H1 (cell line): ENCODE measurements at regions not wholly inside any gene's neighbourhood (a gene's known extent, or its start where the extent isn't known, plus 50 kb on each side); places are given as distances from the start of the nearest gene placed in this dataset.

Source experiments
- CTCF ChIA-PET: fragments of 300-600 bp; sonication (Branson Sonifier 250); formaldehyde crosslinking; loops from one replicate; lab custom pipeline; 2021; ENCODE audit not compliant: partially characterized antibody; lab: Charles Lee
- POLR2A ChIA-PET: fragments of 300-600 bp; sonication (Branson Sonifier 250); formaldehyde crosslinking; loops from one replicate; lab custom pipeline; 2021; ENCODE audit warnings: inconsistent platforms; ENCODE audit not compliant: partially characterized antibody; lab: Charles Lee
- DNase-seq, 2 experiments: peaks; one replicate each; pipeline versions ENCODE4 v3.0.0 to v3.0.0-alpha.2; 2010 to 2022; ENCODE audit warnings: low spot score in 2 of 2, low read depth in 1 of 2, mixed read lengths in 1 of 2
- FAIRE-seq: peaks from 2 replicates; lab custom pipeline; 2011; peaks lifted over from hg19 to GRCh38; lab: Jason Lieb, UNC
- H2AFZ ChIP-seq: 2 replicates; pipeline ENCODE4 v1.8.1; 2012; ENCODE audit warnings: low read length, inconsistent platforms
- H2AK5ac ChIP-seq: 2 replicates; pipeline ENCODE4 v1.6.1; 2013; ENCODE audit warnings: low read depth, low read length
- H2BK120ac ChIP-seq: replicated peaks from 2 replicates; pipeline ENCODE3; 2013; ENCODE audit warnings: low read depth, low read length, inconsistent platforms
- H2BK12ac ChIP-seq: 2 replicates; pipeline ENCODE4 v1.6.1; 2013; ENCODE audit warnings: low read depth, low read length
- H2BK15ac ChIP-seq: 2 replicates; pipeline ENCODE4 v1.6.1; 2013; ENCODE audit warnings: low read length
- H2BK20ac ChIP-seq: 2 replicates; pipeline ENCODE4 v1.6.1; 2013; ENCODE audit warnings: low read length
- H2BK5ac ChIP-seq: 2 replicates; pipeline ENCODE4 v1.6.1; 2013; ENCODE audit warnings: low read depth, low read length
- H3K14ac ChIP-seq: 2 replicates; pipeline ENCODE4 v1.6.1; 2013; ENCODE audit warnings: inconsistent platforms; ENCODE audit not compliant: insufficient read length
- H3K18ac ChIP-seq: 2 replicates; pipeline ENCODE4 v1.6.1; 2013; ENCODE audit warnings: low read length; ENCODE audit errors: extremely low read depth
- H3K23ac ChIP-seq: 2 replicates; pipeline ENCODE4 v1.6.1; 2013; ENCODE audit warnings: inconsistent platforms; ENCODE audit not compliant: insufficient read length
- H3K23me2 ChIP-seq: 2 replicates; pipeline ENCODE4 v1.6.1; 2013; ENCODE audit warnings: low read depth, low read length
- H3K27ac ChIP-seq: 2 replicates; pipeline ENCODE4 v1.6.1; 2011; ENCODE audit warnings: low read depth, low read length, inconsistent platforms
- H3K27me3 ChIP-seq, 4 experiments: replicated peaks in 1 of 4; 1 replicate in 1 of 4; 2 replicates in 3 of 4; pipeline versions ENCODE4 v1.6.1 to v1.8.1; 2011 to 2013; ENCODE audit warnings: low read length in 3 of 4, mild to moderate bottlenecking in 3 of 4, inconsistent platforms in 2 of 4, mixed read lengths in 2 of 4, moderate library complexity in 1 of 4; ENCODE audit not compliant: control insufficient read depth in 3 of 4, insufficient read depth in 3 of 4; ENCODE audit errors: extremely low read depth in 1 of 4
- H3K36me3 ChIP-seq, 4 experiments: 2 replicates each; pipeline versions ENCODE4 v1.6.1 to v1.8.1; 2011 to 2013; ENCODE audit warnings: mild to moderate bottlenecking in 4 of 4, low read length in 3 of 4, moderate library complexity in 2 of 4, control low read depth in 1 of 4, inconsistent platforms in 1 of 4; ENCODE audit not compliant: insufficient read depth in 4 of 4, control insufficient read depth in 2 of 4
- H3K4ac ChIP-seq: replicated peaks from 2 replicates; pipeline ENCODE3; 2013; ENCODE audit warnings: low read length, low read depth, mixed read lengths, inconsistent platforms; ENCODE audit not compliant: insufficient read length
- H3K4me1 ChIP-seq, 4 experiments: replicated peaks in 1 of 4; 1 replicate in 1 of 4; 2 replicates in 3 of 4; pipeline versions ENCODE4 v1.6.1 to v1.8.1; 2011 to 2013; ENCODE audit warnings: low read length in 3 of 4, inconsistent platforms in 2 of 4, mixed read lengths in 1 of 4; ENCODE audit not compliant: insufficient read depth in 4 of 4, control insufficient read depth in 3 of 4
- H3K4me2 ChIP-seq, 2 experiments: 2 replicates each; pipeline versions ENCODE4 v1.6.1 to v1.8.1; 2011 to 2013; ENCODE audit warnings: low read depth in 2 of 2, low read length in 2 of 2, control low read depth in 1 of 2, inconsistent platforms in 1 of 2, mild to moderate bottlenecking in 1 of 2; ENCODE audit not compliant: insufficient read depth in 1 of 2
- H3K4me3 ChIP-seq, 4 experiments: fragments of 200-600, 300-600 bp in 1 of 4; sonication (generic), shearing (Covaris generic), sonication (Bioruptor Twin) in 1 of 4; 2 replicates each; pipeline versions ENCODE4 v1.5.1 to v1.8.1; 2011 to 2016; ENCODE audit warnings: low read length in 4 of 4, low read depth in 3 of 4, control low read depth in 2 of 4, inconsistent platforms in 2 of 4, mild to moderate bottlenecking in 2 of 4, mixed read lengths in 1 of 4, moderate library complexity in 1 of 4; ENCODE audit not compliant: insufficient read depth in 2 of 4; ENCODE audit errors: extremely low read depth in 1 of 4
- H3K56ac ChIP-seq: replicated peaks from 2 replicates; pipeline ENCODE3; 2013; ENCODE audit warnings: low read depth, mild to moderate bottlenecking, mixed read lengths, low read length, inconsistent platforms; ENCODE audit not compliant: insufficient read length
- H3K79me1 ChIP-seq: 2 replicates; pipeline ENCODE4 v1.6.1; 2013; ENCODE audit warnings: low read depth, low read length, control low read depth
- H3K79me2 ChIP-seq, 2 experiments: 2 replicates each; pipeline versions ENCODE4 v1.6.1 to v1.8.1; 2012 to 2013; ENCODE audit warnings: low read length in 2 of 2, mild to moderate bottlenecking in 2 of 2, inconsistent platforms in 1 of 2; ENCODE audit not compliant: insufficient read depth in 2 of 2, control insufficient read depth in 1 of 2
- H3K9ac ChIP-seq, 4 experiments: replicated peaks in 1 of 4; 1 replicate in 1 of 4; 2 replicates in 3 of 4; pipeline versions ENCODE4 v1.6.1 to v1.8.1; 2011 to 2013; ENCODE audit warnings: low read depth in 3 of 4, low read length in 3 of 4, control low read depth in 2 of 4, mild to moderate bottlenecking in 2 of 4, moderate library complexity in 2 of 4, inconsistent platforms in 1 of 4; ENCODE audit errors: extremely low read depth in 1 of 4
- H3K9me3 ChIP-seq, 2 experiments: 2 replicates each; pipeline versions ENCODE4 v1.6.1 to v1.8.1; 2012 to 2013; ENCODE audit warnings: mild to moderate bottlenecking in 2 of 2, moderate library complexity in 2 of 2, control low read depth in 1 of 2, inconsistent platforms in 1 of 2, low read depth in 1 of 2, low read length in 1 of 2, mixed read lengths in 1 of 2; ENCODE audit not compliant: insufficient read depth in 2 of 2
- H4K20me1 ChIP-seq, 2 experiments: replicated peaks in 1 of 2; 2 replicates each; pipeline versions ENCODE3 to v1.8.1; 2011 to 2013; ENCODE audit warnings: inconsistent platforms in 2 of 2, low read length in 2 of 2, mild to moderate bottlenecking in 1 of 2; ENCODE audit not compliant: insufficient read depth in 2 of 2, control insufficient read depth in 1 of 2
- H4K5ac ChIP-seq: 2 replicates; pipeline ENCODE4 v1.6.1; 2013; ENCODE audit warnings: low read length, low read depth, mixed read lengths, inconsistent platforms; ENCODE audit not compliant: insufficient read length
- H4K8ac ChIP-seq: 2 replicates; pipeline ENCODE4 v1.8.0; 2013; ENCODE audit warnings: mild to moderate bottlenecking, moderate library complexity, low read length, inconsistent platforms; ENCODE audit not compliant: insufficient read depth; ENCODE audit errors: extremely low read depth
- H4K91ac ChIP-seq: replicated peaks from 2 replicates; pipeline ENCODE3; 2013; ENCODE audit warnings: low read length, mixed read lengths, inconsistent platforms; ENCODE audit not compliant: insufficient read length
- CEBPB ChIP-seq: IDR thresholded peaks from 2 replicates; pipeline ENCODE4 v1.6.1; 2012; ENCODE audit warnings: low read depth, low read length
- FOSL1 ChIP-seq: IDR thresholded peaks from 2 replicates; pipeline ENCODE4 v1.6.1; 2011; ENCODE audit warnings: mild to moderate bottlenecking, low read depth, low read length, moderate library complexity; ENCODE audit not compliant: insufficient read depth
- GTF2F1 ChIP-seq: IDR thresholded peaks from 2 replicates; pipeline ENCODE4 v1.6.1; 2012; ENCODE audit warnings: low read depth, low read length, improper control_type of control experiment, borderline replicate concordance
- NANOG ChIP-seq: IDR thresholded peaks from 2 replicates; pipeline ENCODE4 v1.6.1; 2011; ENCODE audit warnings: low read length, low read depth, mild to moderate bottlenecking, inconsistent platforms; ENCODE audit not compliant: insufficient read depth, poor library complexity, severe bottlenecking
- PHF8 ChIP-seq: fragments of 200-600 bp; sonication (generic); conservative IDR thresholded peaks from 2 replicates; pipeline ENCODE4 v1.7.1; 2012; ENCODE audit warnings: low read depth, mild to moderate bottlenecking, inconsistent platforms, low read length, moderate library complexity
- POLR2A ChIP-seq, 2 experiments: IDR thresholded peaks; 1 replicate in 1 of 2; 2 replicates in 1 of 2; pipeline ENCODE4 v1.6.1; 2011; ENCODE audit warnings: low read depth in 2 of 2, low read length in 2 of 2, mild to moderate bottlenecking in 2 of 2; ENCODE audit errors: control extremely low read depth in 1 of 2
- POU5F1 ChIP-seq: IDR thresholded peaks from 2 replicates; pipeline ENCODE4 v1.6.1; 2011; ENCODE audit warnings: low read depth, mild to moderate bottlenecking, low read length, moderate library complexity
- RXRA ChIP-seq: IDR thresholded peaks from 2 replicates; pipeline ENCODE4 v1.6.1; 2011; ENCODE audit warnings: low read depth, mild to moderate bottlenecking, low read length, moderate library complexity; ENCODE audit not compliant: insufficient read depth
- SIRT6 ChIP-seq: IDR thresholded peaks from one replicate; pipeline ENCODE4 v1.7.1; 2012; ENCODE audit warnings: low read length, inconsistent platforms
- SP1 ChIP-seq: IDR thresholded peaks from 2 replicates; pipeline ENCODE4 v1.6.1; 2011; ENCODE audit warnings: low read depth, low read length
- TAF7 ChIP-seq: optimal IDR thresholded peaks from 2 replicates; pipeline ENCODE3; 2011; ENCODE audit warnings: low read depth, mild to moderate bottlenecking, inconsistent platforms, low read length, moderate library complexity, borderline replicate concordance
- YY1 ChIP-seq: IDR thresholded peaks from 2 replicates; pipeline ENCODE4 v1.6.1; 2011; ENCODE audit warnings: low read depth, mild to moderate bottlenecking, low read length
- ZNF274 ChIP-seq: IDR thresholded peaks from 2 replicates; pipeline ENCODE4 v1.7.0; 2012; ENCODE audit warnings: low read length, borderline replicate concordance; ENCODE audit errors: extremely low read depth
- WGBS, 2 experiments: shearing (Covaris generic) in 1 of 2; methylation state at CpG; one replicate each; pipeline versions ENCODE4 v1.1.6 to v1.1.7; 2013 to 2015; ENCODE audit warnings: low lambda C conversion rate in 2 of 2, mixed read lengths in 2 of 2, inconsistent platforms in 1 of 2, low coverage in 1 of 2, missing lambda C conversion rate in 1 of 2; ENCODE audit not compliant: insufficient replicate concordance in 2 of 2, insufficient coverage in 1 of 2, insufficient read length in 1 of 2; ENCODE audit errors: extremely low coverage in 1 of 2, missing lambda C conversion rate in 1 of 2; 5-methylcytosine and 5-hydroxymethylcytosine counted together
- TF ChIP-seq, protein P1 (sequence below), 3 experiments: IDR thresholded peaks; 1 replicate in 2 of 3; 2 replicates in 1 of 3; pipeline versions ENCODE4 v1.5.1 to v1.6.1; 2011; ENCODE audit warnings: low read length in 3 of 3, mild to moderate bottlenecking in 3 of 3, inconsistent platforms in 2 of 3, low read depth in 1 of 3, moderate library complexity in 1 of 3; ENCODE audit not compliant: insufficient read depth in 1 of 3; ENCODE audit errors: control extremely low read depth in 1 of 3

DNA sequence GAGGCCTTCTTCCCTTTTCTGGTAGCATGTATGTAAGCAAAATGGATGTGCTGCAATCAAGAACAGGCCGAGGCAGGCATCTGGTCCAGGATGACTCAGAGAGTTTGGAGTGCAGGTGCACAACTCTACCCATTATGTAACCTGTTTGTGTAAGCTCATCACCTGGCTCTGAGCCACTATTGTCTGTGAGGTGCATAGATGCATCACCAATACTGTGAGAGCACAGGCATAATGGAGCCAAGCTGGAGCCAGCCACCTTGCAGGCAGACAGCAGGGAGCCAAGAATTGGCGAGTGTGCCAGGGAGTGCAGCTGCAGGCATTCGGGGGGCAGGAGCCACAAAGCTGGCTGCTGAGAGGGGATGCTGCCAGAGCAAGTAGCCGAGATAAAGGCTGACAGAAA lies 549.9 kb upstream of the RGS18 start:
- Histone ChIP-seq H2AFZ (no peak overlapping the region), H3K56ac (no peak overlapping the region), H3K18ac (no peak overlapping the region), H4K20me1 (no peaks in the 10 kb centered on the region), H4K91ac (no peak overlapping the region), H4K5ac (no peak overlapping the region), H3K79me1 (no peaks in the 10 kb centered on the region), H2BK5ac (no peak overlapping the region), H3K27ac (no peak overlapping the region), H4K8ac (no peak overlapping the region), H3K14ac (no peak overlapping the region), H3K9ac (no peak overlapping the region), H3K79me2 (no peaks in the 10 kb centered on the region), H3K23me2 (no peaks in the 10 kb centered on the region), H3K4me3 (no peak overlapping the region), H2BK15ac (no peak overlapping the region), H3K9me3 (no peaks in the 10 kb centered on the region), H3K4ac (no peak overlapping the region), H2BK20ac (no peak overlapping the region), H2AK5ac (no peak overlapping the region), H3K4me1 (no peaks in the 10 kb centered on the region), H3K27me3 (no peaks in the 10 kb centered on the region), H3K36me3 (no peaks in the 10 kb centered on the region), H2BK120ac (no peak overlapping the region), H2BK12ac (no peak overlapping the region), H3K23ac (no peak overlapping the region), H3K4me2 (no peak overlapping the region)
- FAIRE-seq (no peak), DNase-seq (no peak)
- CTCF ChIA-PET = interaction anchor here (1.5 kb wide), 1 partner anchor 11 kb away, joined by 4 read pairs; no protein-coding TSS in a partner anchor
- POLR2A ChIA-PET = no interaction called here
- 90% methylated on average over 4 of the region's 4 CpGs; no CpG with 5 or more reads in 1 of the 2 experiments for WGBS, 2 experiments
- no peak for TF ChIP-seq TAF7
- TF ChIP-seq, protein P1, sequence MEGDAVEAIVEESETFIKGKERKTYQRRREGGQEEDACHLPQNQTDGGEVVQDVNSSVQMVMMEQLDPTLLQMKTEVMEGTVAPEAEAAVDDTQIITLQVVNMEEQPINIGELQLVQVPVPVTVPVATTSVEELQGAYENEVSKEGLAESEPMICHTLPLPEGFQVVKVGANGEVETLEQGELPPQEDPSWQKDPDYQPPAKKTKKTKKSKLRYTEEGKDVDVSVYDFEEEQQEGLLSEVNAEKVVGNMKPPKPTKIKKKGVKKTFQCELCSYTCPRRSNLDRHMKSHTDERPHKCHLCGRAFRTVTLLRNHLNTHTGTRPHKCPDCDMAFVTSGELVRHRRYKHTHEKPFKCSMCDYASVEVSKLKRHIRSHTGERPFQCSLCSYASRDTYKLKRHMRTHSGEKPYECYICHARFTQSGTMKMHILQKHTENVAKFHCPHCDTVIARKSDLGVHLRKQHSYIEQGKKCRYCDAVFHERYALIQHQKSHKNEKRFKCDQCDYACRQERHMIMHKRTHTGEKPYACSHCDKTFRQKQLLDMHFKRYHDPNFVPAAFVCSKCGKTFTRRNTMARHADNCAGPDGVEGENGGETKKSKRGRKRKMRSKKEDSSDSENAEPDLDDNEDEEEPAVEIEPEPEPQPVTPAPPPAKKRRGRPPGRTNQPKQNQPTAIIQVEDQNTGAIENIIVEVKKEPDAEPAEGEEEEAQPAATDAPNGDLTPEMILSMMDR (IDR thresholded peaks at IDR 0.05; ENCODE audit: control extremely low read depth in 1 of 3, insufficient read depth in 1 of 3, low read depth in 1 of 3, low read length in 3 of 3) = no peak
- no peak for TF ChIP-seq YY1
- no peak for TF ChIP-seq PHF8
- TF ChIP-seq CEBPB = no peak
- TF ChIP-seq RXRA = no peak
- no peak for TF ChIP-seq ZNF274
- TF ChIP-seq POLR2A (IDR thresholded peaks at IDR 0.05; ENCODE audit: control extremely low read depth in 1 of 2, low read depth in 2 of 2, low read length in 2 of 2) = no peak
- TF ChIP-seq SP1 = no peak
- no peak for TF ChIP-seq NANOG
- no peak for TF ChIP-seq FOSL1
- no peak for TF ChIP-seq POU5F1
- no peak for TF ChIP-seq GTF2F1
- TF ChIP-seq SIRT6 = no peak
